ENCODE measurements at regions not wholly inside any gene's neighbourhood (a gene's known extent, or its start where the extent isn't known, plus 50 kb on each side); places are given as distances from the start of the nearest gene placed in this dataset.

GRCh38 chr12:124650912-124651311, 83.5 kb upstream of the NCOR2 start:
- peaks cover 8% of the 10 kb centered on the region; the same call in 1 of the 2 replicates for H3K9me3 ChIP-seq (ENCODE audit: insufficient read depth, low read depth)
- ChIA-PET POLR2A (ENCODE audit: unreplicated experiment) (no interaction called here), CTCF (no interaction called here)
- no TSS peak for BruUV-seq (replicated peaks)
- H3K4me1 ChIP-seq (replicated peaks; ENCODE audit: insufficient read depth) = no peaks in the 10 kb centered on the region; the same call in 1 of the 2 replicates
- no peaks in the 10 kb centered on the region for H3K36me3 ChIP-seq (ENCODE audit: low read depth)
- H3F3A ChIP-seq (ENCODE audit: insufficient read depth, low read depth) = no peaks in the 10 kb centered on the region
- no peak for TF ChIP-seq CTCF (conservative IDR thresholded peaks at IDR 0.05)
- TF ChIP-seq EZH2 (IDR thresholded peaks at IDR 0.05; ENCODE audit: low read depth) = no peak
- no peak overlapping the region for H3K4me2 ChIP-seq
- no peak overlapping the region for H3K27ac ChIP-seq
- no peaks in the 10 kb centered on the region for H3K27me3 ChIP-seq (ENCODE audit: insufficient read depth, low read depth)
- H3K79me2 ChIP-seq (ENCODE audit: low read depth) = no peaks in the 10 kb centered on the region
- no peak overlapping the region for H3K4me3 ChIP-seq
- intact Hi-C loops (cut with micrococcal nuclease; ENCODE audit: unreplicated experiment) = no loop called here
- DNase-seq = no peak
- no peak overlapping the region for H2AFZ ChIP-seq
- no peaks in the 10 kb centered on the region for H3K9me2 ChIP-seq (ENCODE audit: insufficient read depth)
- no peaks in the 10 kb centered on the region for H4K20me1 ChIP-seq (ENCODE audit: insufficient read depth)

GRCh38 chr12:124648710-124649384, 81.4 kb upstream of the NCOR2 start:
- ChIA-PET CTCF (no interaction called here), POLR2A (ENCODE audit: unreplicated experiment) (no interaction called here)
- no peak for DNase-seq
- intact Hi-C loops (cut with micrococcal nuclease; ENCODE audit: unreplicated experiment) = no loop called here
- H3K4me2 ChIP-seq = no peak overlapping the region
- H3K9me3 ChIP-seq (ENCODE audit: insufficient read depth, low read depth) = peaks cover 8% of the 10 kb centered on the region; the same call in 1 of the 2 replicates
- no TSS peak for BruUV-seq (replicated peaks)
- H3K79me2 ChIP-seq (ENCODE audit: low read depth) = no peaks in the 10 kb centered on the region
- H3K4me3 ChIP-seq = no peak overlapping the region
- no peaks in the 10 kb centered on the region for H4K20me1 ChIP-seq (ENCODE audit: insufficient read depth)
- no peak overlapping the region for H3K27ac ChIP-seq
- H3K36me3 ChIP-seq (ENCODE audit: low read depth) = no peaks in the 10 kb centered on the region
- no peaks in the 10 kb centered on the region for H3F3A ChIP-seq (ENCODE audit: insufficient read depth, low read depth)
- H2AFZ ChIP-seq = no peak overlapping the region
- H3K4me1 ChIP-seq (replicated peaks; ENCODE audit: insufficient read depth) = no peaks in the 10 kb centered on the region
- H3K9me2 ChIP-seq (ENCODE audit: insufficient read depth) = no peaks in the 10 kb centered on the region
- no peaks in the 10 kb centered on the region for H3K27me3 ChIP-seq (ENCODE audit: insufficient read depth, low read depth)
- TF ChIP-seq CTCF (conservative IDR thresholded peaks at IDR 0.05) = no peak
- no peak for TF ChIP-seq EZH2 (IDR thresholded peaks at IDR 0.05; ENCODE audit: low read depth)

GRCh38 chr12:124647316-124647715, 79.9 kb upstream of the NCOR2 start:
- Histone ChIP-seq H3K27ac (no peak overlapping the region), H3K27me3 (ENCODE audit: insufficient read depth, low read depth) (no peaks in the 10 kb centered on the region), H3K4me2 (no peak overlapping the region), H3K4me3 (no peak overlapping the region), H3K9me3 (ENCODE audit: insufficient read depth, low read depth) (peaks cover 8% of the 10 kb centered on the region; the same call in 1 of the 2 replicates), H2AFZ (no peak overlapping the region), H4K20me1 (ENCODE audit: insufficient read depth) (no peaks in the 10 kb centered on the region), H3K4me1 (replicated peaks; ENCODE audit: insufficient read depth) (no peaks in the 10 kb centered on the region), H3K36me3 (ENCODE audit: low read depth) (no peaks in the 10 kb centered on the region), H3K79me2 (ENCODE audit: low read depth) (no peaks in the 10 kb centered on the region), H3F3A (ENCODE audit: insufficient read depth, low read depth) (no peaks in the 10 kb centered on the region), H3K9me2 (ENCODE audit: insufficient read depth) (no peaks in the 10 kb centered on the region)
- intact Hi-C loops (cut with micrococcal nuclease; ENCODE audit: unreplicated experiment) = no loop called here
- ChIA-PET CTCF (no interaction called here), POLR2A (ENCODE audit: unreplicated experiment) (no interaction called here)
- DNase-seq = no peak
- TF ChIP-seq EZH2 (IDR thresholded peaks at IDR 0.05; ENCODE audit: low read depth) (no peak), CTCF (conservative IDR thresholded peaks at IDR 0.05) (no peak)
- BruUV-seq (replicated peaks) = no TSS peak
